Neuronal stem cell (in vitro differentiated cells): ENCODE measurements at regions not wholly inside any gene's neighbourhood (a gene's known extent, or its start where the extent isn't known, plus 50 kb on each side); places are given as distances from the start of the nearest gene placed in this dataset.

Source experiments
- DNase-seq: peaks from one replicate; pipeline ENCODE4 v3.0.0-alpha.2; 2013; ENCODE audit warnings: low spot score
- H2AFZ ChIP-seq: one replicate; pipeline ENCODE4 v1.6.1; 2013; ENCODE audit warnings: mild to moderate bottlenecking, low read length, inconsistent platforms
- H2AK5ac ChIP-seq: 2 replicates; pipeline ENCODE4 v1.6.1; 2013; ENCODE audit warnings: low read depth, mild to moderate bottlenecking, inconsistent platforms, low read length, moderate library complexity, mixed read lengths
- H2BK120ac ChIP-seq: 2 replicates; pipeline ENCODE4 v1.6.1; 2013; ENCODE audit warnings: low read depth, mild to moderate bottlenecking, inconsistent platforms, low read length, moderate library complexity, mixed read lengths
- H2BK12ac ChIP-seq: one replicate; pipeline ENCODE4 v1.6.1; 2013; ENCODE audit warnings: low read length, inconsistent platforms
- H2BK15ac ChIP-seq: 2 replicates; pipeline ENCODE4 v1.6.1; 2013; ENCODE audit warnings: mild to moderate bottlenecking, low read length, inconsistent platforms, mixed read lengths
- H2BK5ac ChIP-seq: one replicate; pipeline ENCODE4 v1.6.1; 2013; ENCODE audit warnings: inconsistent platforms, mild to moderate bottlenecking, low read length, moderate library complexity
- H3K14ac ChIP-seq: one replicate; pipeline ENCODE4 v1.6.1; 2013; ENCODE audit warnings: low read length, inconsistent platforms
- H3K18ac ChIP-seq: 2 replicates; pipeline ENCODE4 v1.6.1; 2013; ENCODE audit warnings: low read length, inconsistent platforms
- H3K23ac ChIP-seq: 2 replicates; pipeline ENCODE4 v1.6.1; 2013; ENCODE audit warnings: low read depth, mild to moderate bottlenecking, mixed read lengths, low read length, inconsistent platforms; ENCODE audit not compliant: poor library complexity
- H3K27ac ChIP-seq: replicated peaks from 3 replicates; pipeline ENCODE4 v1.5.1; 2013; ENCODE audit warnings: low read length, inconsistent platforms
- H3K27me3 ChIP-seq, 3 experiments: 2 replicates each; pipeline ENCODE4 v1.6.1; 2013; ENCODE audit warnings: low read length in 3 of 3, mild to moderate bottlenecking in 2 of 3, inconsistent platforms in 1 of 3, low read depth in 1 of 3, mixed read lengths in 1 of 3, moderate library complexity in 1 of 3; ENCODE audit not compliant: control insufficient read depth in 3 of 3, insufficient read depth in 3 of 3
- H3K36me3 ChIP-seq, 2 donors: replicated peaks in 1 of 2; 2 replicates each; pipeline ENCODE4 v1.6.1; 2013; ENCODE audit warnings: low read length in 2 of 2; ENCODE audit not compliant: control insufficient read depth in 2 of 2, insufficient read depth in 2 of 2
- H3K4ac ChIP-seq: 2 replicates; pipeline ENCODE4 v1.6.1; 2013; ENCODE audit warnings: inconsistent platforms, mild to moderate bottlenecking, low read length, moderate library complexity
- H3K4me1 ChIP-seq, 2 donors: 1 replicate in 1 of 2; 2 replicates in 1 of 2; pipeline ENCODE4 v1.6.1; 2013; ENCODE audit warnings: low read length in 2 of 2, low read depth in 1 of 2; ENCODE audit not compliant: control insufficient read depth in 2 of 2, insufficient read depth in 1 of 2
- H3K4me2 ChIP-seq: one replicate; pipeline ENCODE4 v1.6.1; 2013; ENCODE audit warnings: mild to moderate bottlenecking, low read length, inconsistent platforms; ENCODE audit not compliant: insufficient read depth, poor library complexity, severe bottlenecking
- H3K4me3 ChIP-seq, 2 donors: 2 replicates each; pipeline ENCODE4 v1.5.1; 2013; ENCODE audit warnings: low read length in 2 of 2, mild to moderate bottlenecking in 2 of 2, inconsistent platforms in 1 of 2, moderate library complexity in 1 of 2
- H3K79me1 ChIP-seq: one replicate; pipeline ENCODE4 v1.6.1; 2013; ENCODE audit warnings: low read depth, mild to moderate bottlenecking, inconsistent platforms, low read length, moderate library complexity
- H3K9ac ChIP-seq: one replicate; pipeline ENCODE4 v1.6.1; 2013; ENCODE audit warnings: mild to moderate bottlenecking, low read depth, low read length, inconsistent platforms; ENCODE audit not compliant: poor library complexity
- H3K9me3 ChIP-seq, 2 donors: replicated peaks in 1 of 2; 2 replicates each; pipeline versions ENCODE3 to v1.6.1; 2013; ENCODE audit warnings: low read length in 2 of 2, mild to moderate bottlenecking in 2 of 2, inconsistent platforms in 1 of 2, low read depth in 1 of 2, mixed read lengths in 1 of 2, moderate library complexity in 1 of 2; ENCODE audit not compliant: control insufficient read depth in 2 of 2, insufficient read depth in 1 of 2
- H4K8ac ChIP-seq: one replicate; pipeline ENCODE4 v1.6.1; 2013; ENCODE audit warnings: low read depth, mild to moderate bottlenecking, inconsistent platforms, low read length, moderate library complexity
- H4K91ac ChIP-seq: one replicate; pipeline ENCODE4 v1.6.1; 2013; ENCODE audit warnings: low read length, low read depth, mild to moderate bottlenecking, inconsistent platforms; ENCODE audit not compliant: poor library complexity
- WGBS, 2 donors: extraction: QIAGEN DNeasy Blood & Tissue Kit; methylation state at CpG; one replicate each; pipeline ENCODE4 v1.1.7; 2013; ENCODE audit warnings: missing lambda C conversion rate in 2 of 2, mixed read lengths in 1 of 2; ENCODE audit not compliant: insufficient read length in 2 of 2, insufficient replicate concordance in 1 of 2; ENCODE audit errors: extremely low coverage in 2 of 2; 5-methylcytosine and 5-hydroxymethylcytosine counted together

DNA sequence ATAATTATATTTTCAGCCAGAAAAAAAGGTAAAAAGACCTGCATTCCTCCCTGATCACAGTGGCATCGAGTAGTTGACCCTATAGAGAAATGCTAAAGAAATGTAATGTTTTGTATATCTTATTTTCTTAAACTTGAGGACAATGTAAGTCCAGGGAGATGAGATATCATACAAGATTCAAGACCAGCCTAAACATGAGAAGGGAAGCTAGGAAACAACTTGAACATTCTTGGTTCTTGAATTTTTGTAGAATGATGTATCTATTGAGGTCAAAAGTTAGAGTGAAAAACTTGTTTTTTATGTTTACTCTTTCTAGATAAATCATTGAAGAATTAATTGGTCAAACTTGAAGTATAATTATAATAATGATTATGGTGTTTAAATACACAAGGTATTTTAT lies 497.7 kb upstream of the TBL1XR1 start:
- no peaks in the 10 kb centered on the region for H3K79me1 ChIP-seq
- H2BK120ac ChIP-seq = no peak overlapping the region
- no peak overlapping the region for H3K9ac ChIP-seq
- H3K4me1 ChIP-seq = peaks cover 0 to 9% of the 10 kb centered on the region in 2 donors
- no peak overlapping the region for H2BK5ac ChIP-seq
- no peak overlapping the region for H2AK5ac ChIP-seq
- no peaks in the 10 kb centered on the region for H3K36me3 ChIP-seq
- H3K14ac ChIP-seq = no peak overlapping the region
- no peak overlapping the region for H3K4me3 ChIP-seq
- no peak overlapping the region for H3K18ac ChIP-seq
- no peak overlapping the region for H3K4ac ChIP-seq
- no peak overlapping the region for H4K91ac ChIP-seq
- no peak overlapping the region for H2AFZ ChIP-seq
- DNase-seq = no peak
- H2BK15ac ChIP-seq = no peak overlapping the region
- no peak overlapping the region for H3K4me2 ChIP-seq
- no peak overlapping the region for H4K8ac ChIP-seq
- no peak overlapping the region for H2BK12ac ChIP-seq
- no peaks in the 10 kb centered on the region for H3K27me3 ChIP-seq
- no peaks in the 10 kb centered on the region for H3K9me3 ChIP-seq
- no CpG with 5 or more reads among the region's 1 CpG for WGBS, 2 donors
- no peak overlapping the region for H3K27ac ChIP-seq
- no peak overlapping the region for H3K23ac ChIP-seq

DNA sequence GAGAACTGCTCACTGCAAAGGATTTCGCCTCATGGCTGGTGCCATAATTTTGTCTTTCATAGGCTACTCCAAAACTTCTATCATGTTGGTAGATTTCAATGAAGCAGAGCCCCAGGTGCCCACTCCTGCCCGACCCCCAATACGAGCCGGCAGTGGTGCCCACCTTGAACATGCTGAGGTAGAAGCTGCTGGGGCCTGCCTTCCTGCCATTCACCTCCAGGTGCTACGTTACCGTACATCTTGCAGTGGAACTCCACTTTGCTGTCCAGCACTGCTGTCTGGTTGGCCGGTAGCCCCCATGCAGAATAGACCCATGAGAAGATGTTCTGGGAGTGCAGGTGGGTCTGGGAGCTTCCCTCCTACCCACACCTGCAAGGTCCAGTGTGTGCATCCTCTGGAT lies 502.8 kb upstream of the TBL1XR1 start:
- Histone ChIP-seq H2BK15ac (no peak overlapping the region), H3K18ac (no peak overlapping the region), H4K8ac (no peak overlapping the region), H2BK120ac (peak overlapping the region; percentile 16), H2AFZ (no peak overlapping the region), H4K91ac (no peak overlapping the region), H3K4me2 (no peak overlapping the region), H3K27ac (no peak overlapping the region), H2AK5ac (no peak overlapping the region), H3K79me1 (no peaks in the 10 kb centered on the region), H3K9ac (no peak overlapping the region), H2BK5ac (no peak overlapping the region), H2BK12ac (no peak overlapping the region), H3K36me3 (no peaks in the 10 kb centered on the region), H3K14ac (peak overlapping the region; percentile 59), H3K27me3 (no peaks in the 10 kb centered on the region), H3K23ac (no peak overlapping the region), H3K4ac (no peak overlapping the region), H3K4me3 (no peak overlapping the region), H3K4me1 (no peaks in the 10 kb centered on the region), H3K9me3 (no peaks in the 10 kb centered on the region)
- DNase-seq = no peak
- no CpG with 5 or more reads among the region's 7 CpGs for WGBS, 2 donors

DNA sequence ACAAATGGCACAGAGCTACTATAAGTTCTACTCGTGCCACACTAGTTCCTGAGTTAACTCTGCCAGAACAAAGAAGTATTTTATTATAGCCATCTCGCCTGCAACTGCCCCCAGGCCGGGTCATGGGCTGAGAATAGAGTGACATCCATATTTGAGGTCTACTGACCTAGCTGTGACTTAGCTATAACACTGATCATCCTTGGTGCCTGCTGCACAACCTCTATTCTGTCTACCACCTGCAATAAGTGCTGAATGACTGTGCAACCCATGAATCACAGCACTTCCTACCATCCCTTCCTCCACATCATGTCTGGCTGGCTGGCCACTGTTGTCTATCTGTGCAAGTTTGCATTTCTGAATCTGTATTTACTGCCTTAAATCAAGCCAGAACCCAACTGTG lies 506.5 kb upstream of the TBL1XR1 start:
- Histone ChIP-seq H3K27ac (no peak overlapping the region), H3K4me2 (no peak overlapping the region), H3K23ac (no peak overlapping the region), H3K18ac (no peak overlapping the region), H2BK5ac (no peak overlapping the region), H2BK15ac (no peak overlapping the region), H3K4me1 (no peaks in the 10 kb centered on the region), H2AFZ (no peak overlapping the region), H4K91ac (no peak overlapping the region), H3K36me3 (no peaks in the 10 kb centered on the region), H4K8ac (no peak overlapping the region), H3K9ac (no peak overlapping the region), H3K79me1 (no peaks in the 10 kb centered on the region), H3K9me3 (no peaks in the 10 kb centered on the region), H3K27me3 (no peaks in the 10 kb centered on the region), H3K14ac (no peak overlapping the region), H2BK120ac (no peak overlapping the region), H2BK12ac (no peak overlapping the region), H3K4me3 (no peak overlapping the region), H2AK5ac (no peak overlapping the region), H3K4ac (no peak overlapping the region)
- no CpG with 5 or more reads among the region's 3 CpGs for WGBS, 2 donors
- DNase-seq = no peak

- H2AFZ ChIP-seq = peak overlapping the region; percentile 75
- no peak overlapping the region for H4K91ac ChIP-seq
- H2BK120ac ChIP-seq = no peak overlapping the region
- no peak overlapping the region for H2AK5ac ChIP-seq
- H3K79me1 ChIP-seq = no peaks in the 10 kb centered on the region
- H3K9ac ChIP-seq = no peak overlapping the region
- no peak overlapping the region for H3K4me3 ChIP-seq
- H3K18ac ChIP-seq = no peak overlapping the region
- no peak overlapping the region for H3K14ac ChIP-seq
- no peaks in the 10 kb centered on the region for H3K4me1 ChIP-seq
- H3K9me3 ChIP-seq = no peaks in the 10 kb centered on the region
- no peaks in the 10 kb centered on the region for H3K27me3 ChIP-seq
- no peak for DNase-seq
- H3K36me3 ChIP-seq = no peaks in the 10 kb centered on the region
- H3K23ac ChIP-seq = no peak overlapping the region
- H2BK15ac ChIP-seq = no peak overlapping the region
- no peak overlapping the region for H2BK5ac ChIP-seq
- H3K4ac ChIP-seq = no peak overlapping the region
- H2BK12ac ChIP-seq = no peak overlapping the region
- WGBS, 2 donors = no CpG with 5 or more reads among the region's 4 CpGs
- no peak overlapping the region for H3K27ac ChIP-seq
- H3K4me2 ChIP-seq = no peak overlapping the region
- no peak overlapping the region for H4K8ac ChIP-seq
These were observed 508.9 kb upstream of the TBL1XR1 start for GRCh38 chr3:177705976-177706823.
